Activated T-helper 17 cell treated with anti-CD3 and anti-CD28 coated beads, Interleukin-2, amount 50 U/mL, for 72 hours (primary cell): ENCODE measurements at regions not wholly inside any gene's neighbourhood (a gene's known extent, or its start where the extent isn't known, plus 50 kb on each side); places are given as distances from the start of the nearest gene placed in this dataset.

Experiments used
- ATAC-seq: fragments of 150-1000 bp; cut with Tn5 transposase; replicated peaks from 2 replicates; pipeline ENCODE4 v1.10.0; 2021; ENCODE audit warnings: mild to moderate bottlenecking, moderate library complexity
- H3K27ac Mint-ChIP-seq: one replicate; pipeline ENCODE4 v1.8.0; 2022; ENCODE audit warnings: mixed read lengths
- H3K27me3 Mint-ChIP-seq: one replicate; pipeline ENCODE4 v1.8.0; 2022; ENCODE audit warnings: mixed read lengths
- H3K36me3 Mint-ChIP-seq: one replicate; pipeline ENCODE4 v1.8.0; 2022; ENCODE audit warnings: low read depth, mild to moderate bottlenecking, mixed read lengths
- H3K4me1 Mint-ChIP-seq: one replicate; pipeline ENCODE4 v1.8.0; 2022; ENCODE audit warnings: mixed read lengths
- H3K4me3 Mint-ChIP-seq: one replicate; pipeline ENCODE4 v1.8.0; 2022; ENCODE audit warnings: mild to moderate bottlenecking, mixed read lengths
- H3K9me3 Mint-ChIP-seq: one replicate; pipeline ENCODE4 v1.8.0; 2022; ENCODE audit warnings: mixed read lengths

DNA sequence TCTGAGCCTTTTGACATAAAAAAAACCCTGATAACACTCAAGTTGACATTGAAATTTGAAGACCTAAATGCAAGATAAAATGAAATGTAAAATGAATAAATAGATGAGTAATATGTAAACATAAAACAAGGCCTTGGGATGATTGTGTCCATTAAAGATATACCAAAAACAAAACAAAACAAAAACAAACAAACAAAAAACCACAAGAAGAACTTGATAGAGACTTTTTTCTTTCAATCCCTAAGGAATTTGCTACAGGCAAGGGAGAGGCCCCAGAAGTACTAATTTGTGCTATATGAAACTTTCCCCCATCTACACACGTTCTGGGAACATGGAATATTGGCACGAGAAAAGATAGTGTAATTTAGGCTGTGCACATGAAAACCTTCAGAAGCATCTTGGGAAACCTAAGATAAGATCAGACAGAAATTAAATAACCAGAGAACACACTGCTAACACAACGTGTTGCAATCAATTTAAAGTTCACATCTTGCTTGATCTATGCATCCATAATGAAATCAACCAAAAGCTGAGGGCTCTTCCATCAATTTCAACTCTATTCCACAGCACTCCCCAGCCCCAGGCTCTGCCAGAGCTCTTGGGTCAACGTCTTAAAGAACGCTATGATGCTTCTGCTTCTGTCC is 201.1 kb upstream of the RREB1 start:
- Mint-ChIP-seq H3K4me1 (no peaks in the 10 kb centered on the region), H3K4me3 (no peak overlapping the region)

DNA sequence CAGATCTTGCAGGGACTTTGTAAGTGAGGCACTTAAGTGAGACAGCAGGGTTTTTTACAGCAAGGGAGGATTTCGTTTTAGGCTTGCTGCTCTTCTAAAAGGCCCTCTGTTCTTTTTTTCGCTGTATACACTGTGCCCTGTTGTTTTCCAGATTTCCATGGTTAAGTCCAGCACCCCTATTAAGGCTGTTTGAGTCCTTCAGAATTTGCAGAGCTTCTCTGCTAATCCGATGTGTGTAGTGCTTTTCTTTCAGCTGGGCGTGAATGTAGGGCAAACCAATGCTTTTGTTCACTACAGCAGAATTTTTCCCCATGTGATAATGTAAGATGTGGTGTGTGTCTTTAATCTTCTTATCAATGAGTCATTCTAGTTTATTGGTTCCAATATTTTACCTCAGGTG is 200.5 kb upstream of the RREB1 start:
- Mint-ChIP-seq H3K27me3 (peaks cover 16% of the 10 kb centered on the region), H3K9me3 (no peaks in the 10 kb centered on the region), H3K27ac (no peak overlapping the region), H3K36me3 (no peaks in the 10 kb centered on the region), H3K4me3 (no peak overlapping the region), H3K4me1 (no peaks in the 10 kb centered on the region)
- ATAC-seq, result no peak

More for the DNA sequence above, 201.1 kb upstream of the RREB1 start:
- ATAC-seq, result no peak
- Mint-ChIP-seq H3K36me3 (no peaks in the 10 kb centered on the region), H3K27ac (no peak overlapping the region), H3K27me3 (peaks cover 10% of the 10 kb centered on the region), H3K9me3 (no peaks in the 10 kb centered on the region)

DNA sequence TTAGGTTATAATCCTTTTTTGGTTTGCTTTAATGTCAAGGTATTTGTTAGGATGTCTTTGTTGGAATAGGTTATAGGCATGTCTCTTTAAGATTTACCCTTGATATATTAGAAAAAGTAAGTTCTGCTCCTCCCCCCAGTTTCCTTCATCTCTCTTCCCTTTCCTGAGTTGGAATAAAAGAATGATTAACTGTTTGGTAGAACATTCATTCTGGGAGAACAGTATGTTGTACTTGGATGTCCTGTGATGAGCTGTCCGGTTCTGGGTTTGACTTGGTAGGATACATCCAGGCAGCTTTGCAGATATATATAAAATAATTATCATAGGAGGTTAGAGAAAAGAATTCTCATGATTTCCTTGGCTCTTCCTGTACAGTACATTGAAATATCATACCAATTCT is 199.6 kb upstream of the RREB1 start:
- Mint-ChIP-seq H3K4me1 (no peaks in the 10 kb centered on the region), H3K27ac (no peak overlapping the region), H3K9me3 (no peaks in the 10 kb centered on the region), H3K4me3 (no peak overlapping the region), H3K36me3 (no peaks in the 10 kb centered on the region), H3K27me3 (peaks cover 16% of the 10 kb centered on the region)
- no peak for ATAC-seq

DNA sequence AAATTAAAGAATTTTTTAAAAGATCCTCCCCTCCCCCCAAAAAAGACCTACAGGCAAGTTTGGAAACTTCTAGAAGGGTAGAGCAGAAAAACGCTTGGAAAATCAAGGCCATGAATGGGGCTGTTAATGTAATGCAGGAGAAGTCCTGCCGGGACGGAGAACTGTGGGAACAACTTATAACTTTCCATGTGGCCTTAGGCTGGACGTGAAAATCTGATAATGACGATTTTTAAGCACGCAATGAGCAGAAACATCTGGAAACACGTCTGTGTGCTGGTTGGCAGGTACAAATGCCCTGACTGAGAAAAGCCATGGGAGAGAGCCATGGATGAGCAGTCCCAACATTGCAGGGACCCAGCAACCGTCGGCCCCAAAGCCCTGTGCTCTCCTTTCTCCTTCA is 198.7 kb upstream of the RREB1 start:
- no peaks in the 10 kb centered on the region for H3K4me1 Mint-ChIP-seq
- peaks cover 21% of the 10 kb centered on the region for H3K27me3 Mint-ChIP-seq
- no peaks in the 10 kb centered on the region for H3K9me3 Mint-ChIP-seq
- no peak overlapping the region for H3K4me3 Mint-ChIP-seq
- ATAC-seq, result no peak
- H3K36me3 Mint-ChIP-seq, result no peaks in the 10 kb centered on the region
- no peak overlapping the region for H3K27ac Mint-ChIP-seq

DNA sequence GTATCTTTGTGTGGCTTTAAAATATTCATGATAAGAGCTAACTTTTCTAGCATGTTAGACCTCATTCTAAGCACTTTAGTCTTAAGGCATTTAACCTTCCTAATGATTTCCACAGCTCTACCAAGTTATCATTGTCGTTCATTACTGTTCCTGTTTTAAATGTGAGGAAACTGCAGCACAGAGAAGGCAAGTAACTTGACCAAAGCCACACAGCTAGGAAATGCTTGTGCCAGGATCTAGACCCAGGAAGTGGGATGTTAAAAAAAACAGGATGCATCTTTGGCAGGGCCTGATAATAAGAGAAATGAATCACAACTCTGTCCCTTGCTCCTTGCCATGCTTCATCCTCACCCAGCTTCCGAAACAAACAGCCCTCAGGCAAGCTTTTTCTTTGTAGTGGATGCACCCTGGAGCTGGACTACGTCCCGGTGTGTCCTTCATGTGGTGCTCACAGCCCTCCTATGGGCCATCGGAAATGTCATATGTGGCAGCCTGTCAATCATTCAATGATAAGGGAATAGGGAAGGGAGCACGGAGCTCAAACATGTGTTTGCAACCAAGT is 196.9 kb upstream of the RREB1 start:
- no peak for ATAC-seq
- Mint-ChIP-seq H3K4me1 (no peaks in the 10 kb centered on the region), H3K36me3 (no peaks in the 10 kb centered on the region), H3K27ac (no peak overlapping the region), H3K4me3 (no peak overlapping the region), H3K9me3 (no peaks in the 10 kb centered on the region), H3K27me3 (peaks cover 18% of the 10 kb centered on the region)

DNA sequence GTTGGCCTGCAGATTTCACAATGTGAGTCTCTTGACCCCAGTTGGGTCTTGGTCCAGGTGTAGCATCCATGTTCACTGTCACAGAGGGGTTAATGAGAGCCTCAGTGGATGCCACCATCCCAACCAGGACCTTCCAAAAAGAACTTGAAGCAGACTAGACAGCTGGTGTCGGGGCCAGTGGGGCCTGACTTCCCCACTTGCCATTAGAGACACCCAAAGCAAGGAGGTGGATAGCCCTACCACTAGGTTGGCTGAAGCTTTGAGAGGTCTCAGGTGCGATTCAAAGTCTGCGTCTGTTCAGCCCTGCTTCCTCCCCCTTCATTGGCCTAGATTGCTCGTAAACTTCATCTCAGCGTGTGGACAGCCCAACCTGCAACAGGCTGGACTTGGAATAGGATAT is 196.4 kb upstream of the RREB1 start:
- no peaks in the 10 kb centered on the region for H3K9me3 Mint-ChIP-seq
- no peaks in the 10 kb centered on the region for H3K36me3 Mint-ChIP-seq
- ATAC-seq, result no peak
- no peak overlapping the region for H3K4me3 Mint-ChIP-seq
- no peaks in the 10 kb centered on the region for H3K4me1 Mint-ChIP-seq
- H3K27me3 Mint-ChIP-seq, result peaks cover 23% of the 10 kb centered on the region
- H3K27ac Mint-ChIP-seq, result no peak overlapping the region

DNA sequence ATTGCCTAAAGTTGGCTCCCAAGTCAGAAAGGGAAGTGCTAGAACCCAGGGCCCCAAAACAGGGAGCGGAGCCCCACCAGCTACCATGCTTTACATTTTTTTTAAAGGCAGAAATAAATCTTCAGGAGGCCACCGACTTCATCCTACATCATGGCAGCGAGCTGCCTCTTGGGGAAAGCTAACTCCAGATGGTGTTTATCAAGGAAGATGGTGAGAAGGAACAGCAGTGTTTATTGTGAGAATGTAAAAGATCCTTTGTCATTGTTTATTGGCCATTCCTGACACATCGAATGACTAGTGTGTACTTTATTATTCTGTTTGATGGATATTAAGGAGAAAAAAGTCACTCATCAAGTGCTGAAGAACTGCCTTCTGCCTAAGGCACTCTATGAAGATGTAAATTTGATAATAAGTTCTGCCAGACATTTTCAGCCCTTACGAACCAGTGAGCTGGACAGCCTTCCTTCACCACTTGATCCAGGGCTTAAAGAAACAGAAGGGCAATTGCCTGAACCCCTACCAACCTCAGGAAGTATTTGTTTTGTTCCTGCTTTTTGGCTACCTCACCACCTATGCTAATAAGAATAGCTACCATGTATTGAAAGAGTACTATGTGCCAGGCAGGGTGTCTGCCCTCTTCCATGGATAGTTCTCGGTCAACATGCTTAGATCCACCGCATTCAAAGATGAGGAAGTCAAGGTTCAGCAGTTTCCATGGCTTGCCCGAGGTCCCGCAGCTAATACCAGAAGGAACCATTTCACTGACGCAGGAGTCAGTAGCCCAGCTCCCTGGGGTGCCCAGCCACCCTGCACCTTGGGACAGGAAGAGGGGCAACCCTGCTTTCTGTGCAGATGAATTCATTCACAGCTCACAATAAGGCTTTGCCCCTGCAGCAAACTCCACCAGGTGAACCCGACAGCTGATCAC is 194.7 kb upstream of the RREB1 start:
- no peaks in the 10 kb centered on the region for H3K36me3 Mint-ChIP-seq
- H3K27ac Mint-ChIP-seq, result no peak overlapping the region
- peaks cover 29% of the 10 kb centered on the region for H3K27me3 Mint-ChIP-seq

DNA sequence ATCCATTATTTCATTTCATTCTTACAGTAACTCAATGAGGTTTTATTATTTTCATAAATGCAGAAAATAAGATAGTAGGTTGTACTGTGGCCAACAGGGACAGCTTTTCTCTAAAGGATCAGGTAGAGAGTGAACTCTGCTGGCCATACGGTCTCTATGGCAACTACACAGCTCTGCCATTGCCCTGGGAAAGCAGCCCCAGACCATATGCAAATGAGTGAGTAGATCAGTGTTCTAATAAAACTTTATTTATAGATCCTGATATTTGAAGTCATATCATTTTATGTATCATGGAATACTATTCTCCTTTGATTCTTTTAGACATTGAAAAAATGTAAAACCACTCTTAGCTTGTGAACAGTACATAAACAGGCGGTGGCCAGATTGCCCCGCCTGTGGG is 192.5 kb upstream of the RREB1 start:
- Mint-ChIP-seq H3K9me3 (no peaks in the 10 kb centered on the region), H3K4me3 (no peak overlapping the region), H3K27me3 (peaks cover 30% of the 10 kb centered on the region), H3K27ac (no peak overlapping the region), H3K36me3 (no peaks in the 10 kb centered on the region), H3K4me1 (peaks cover 8% of the 10 kb centered on the region)
- no peak for ATAC-seq

More for the DNA sequence above, 194.7 kb upstream of the RREB1 start:
- Mint-ChIP-seq H3K9me3 (no peaks in the 10 kb centered on the region), H3K4me1 (no peaks in the 10 kb centered on the region), H3K4me3 (no peak overlapping the region)
- no peak for ATAC-seq

DNA sequence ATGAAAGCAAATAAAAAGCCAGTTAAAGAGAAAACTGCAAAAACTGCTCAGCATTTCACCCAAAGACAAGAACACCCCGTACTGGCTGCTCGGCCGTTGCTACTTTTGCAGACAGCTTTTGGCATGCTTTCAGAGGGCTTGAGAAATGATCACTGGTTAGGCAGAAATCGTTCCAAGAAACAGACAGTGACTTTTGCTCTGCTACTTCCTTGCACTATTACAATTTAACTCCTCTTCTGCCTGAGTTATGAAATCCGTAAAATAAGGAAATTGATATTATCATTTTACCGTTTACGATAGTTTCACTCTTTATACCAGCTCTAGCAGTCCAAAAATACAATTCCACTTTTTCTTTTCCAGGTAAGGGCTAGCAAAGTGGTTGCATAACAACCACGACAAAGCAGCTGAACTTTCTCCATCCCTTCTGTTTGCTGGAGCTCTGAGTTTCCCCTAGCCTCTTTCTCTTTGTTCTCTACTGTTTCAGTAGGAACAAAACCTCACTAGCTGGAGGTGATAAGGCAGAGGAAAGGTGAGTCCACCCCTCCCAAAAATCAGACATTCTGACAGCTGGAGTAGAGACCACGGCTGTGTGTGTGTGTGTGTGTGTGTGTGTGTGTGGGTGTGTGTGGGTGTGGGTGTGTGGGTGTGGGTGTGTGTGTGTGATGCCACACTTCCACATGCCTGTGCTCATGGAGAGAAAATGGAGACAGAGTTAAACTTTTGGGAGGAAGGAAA is 191.8 kb upstream of the RREB1 start:
- H3K27me3 Mint-ChIP-seq, result peaks cover 33% of the 10 kb centered on the region
- H3K4me3 Mint-ChIP-seq, result no peak overlapping the region
- H3K4me1 Mint-ChIP-seq, result peaks cover 8% of the 10 kb centered on the region
- H3K9me3 Mint-ChIP-seq, result no peaks in the 10 kb centered on the region
- no peak overlapping the region for H3K27ac Mint-ChIP-seq
- ATAC-seq, result no peak
- H3K36me3 Mint-ChIP-seq, result no peaks in the 10 kb centered on the region

DNA sequence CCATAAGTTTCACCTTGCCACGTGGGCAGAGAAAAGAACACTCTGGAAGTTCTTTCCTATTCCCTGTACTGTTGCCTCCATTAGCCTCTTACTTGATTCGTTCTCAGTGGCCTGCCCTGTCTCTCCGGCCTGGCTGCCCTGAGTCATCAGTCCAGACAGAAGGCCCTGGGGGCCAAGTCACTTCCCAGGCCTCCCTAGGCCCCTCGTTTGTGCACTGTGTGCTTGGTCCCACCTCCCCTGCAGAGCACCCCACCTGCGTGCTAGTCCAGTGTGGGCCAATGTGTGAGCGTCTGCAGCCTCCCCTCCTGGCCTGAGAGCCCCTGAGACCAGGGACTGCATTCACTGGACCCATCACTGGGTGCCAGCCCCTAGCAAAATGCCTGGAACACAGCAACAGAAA is 191.2 kb upstream of the RREB1 start:
- peaks cover under 1% of the 10 kb centered on the region for H3K9me3 Mint-ChIP-seq
- ATAC-seq, result no peak
- no peaks in the 10 kb centered on the region for H3K36me3 Mint-ChIP-seq
- H3K27me3 Mint-ChIP-seq, result peaks cover 32% of the 10 kb centered on the region
- peaks cover 8% of the 10 kb centered on the region for H3K4me1 Mint-ChIP-seq
- H3K4me3 Mint-ChIP-seq, result no peak overlapping the region
- no peak overlapping the region for H3K27ac Mint-ChIP-seq

DNA sequence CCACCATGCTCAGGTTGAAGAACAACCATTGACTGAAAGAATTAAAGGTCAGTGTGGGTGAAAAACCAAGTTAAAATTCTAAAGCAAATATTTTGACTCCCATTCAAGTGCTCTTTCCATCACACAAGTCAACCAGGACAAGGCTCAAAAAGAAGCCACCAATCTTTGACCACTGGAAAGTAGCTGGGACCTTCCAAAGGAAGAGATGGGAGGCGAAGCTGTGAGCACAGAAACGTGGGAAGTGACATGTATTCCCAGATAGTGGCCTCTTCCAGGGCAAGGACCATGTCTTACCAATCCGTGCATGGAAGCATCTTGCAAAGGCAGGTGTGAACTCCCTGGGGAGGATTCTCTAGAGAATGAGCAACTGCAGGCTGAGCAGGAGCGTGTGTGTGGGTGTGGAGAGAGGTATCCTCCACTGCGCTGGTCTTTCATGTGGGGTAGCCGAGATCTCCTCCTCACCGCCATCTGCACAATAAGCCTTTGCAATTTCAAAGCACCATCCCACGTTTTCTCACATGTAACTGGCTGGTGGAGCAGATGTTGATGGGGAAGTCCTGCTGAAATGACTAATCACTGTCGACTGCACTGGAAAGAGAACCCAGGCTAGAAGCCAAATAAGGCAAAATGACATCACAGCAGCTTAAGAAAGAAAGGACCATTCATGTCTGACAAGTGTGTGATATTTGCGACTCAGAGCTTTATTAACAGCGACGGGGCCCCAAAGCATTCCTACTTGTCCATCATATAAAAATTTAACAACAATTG is 189.4 kb upstream of the RREB1 start:
- Mint-ChIP-seq H3K4me1 (peaks cover 8% of the 10 kb centered on the region), H3K27ac (no peak overlapping the region), H3K27me3 (peaks cover 23% of the 10 kb centered on the region), H3K36me3 (no peaks in the 10 kb centered on the region), H3K9me3 (peaks cover 3% of the 10 kb centered on the region), H3K4me3 (no peak overlapping the region)
- ATAC-seq, result peak; percentile 99

DNA sequence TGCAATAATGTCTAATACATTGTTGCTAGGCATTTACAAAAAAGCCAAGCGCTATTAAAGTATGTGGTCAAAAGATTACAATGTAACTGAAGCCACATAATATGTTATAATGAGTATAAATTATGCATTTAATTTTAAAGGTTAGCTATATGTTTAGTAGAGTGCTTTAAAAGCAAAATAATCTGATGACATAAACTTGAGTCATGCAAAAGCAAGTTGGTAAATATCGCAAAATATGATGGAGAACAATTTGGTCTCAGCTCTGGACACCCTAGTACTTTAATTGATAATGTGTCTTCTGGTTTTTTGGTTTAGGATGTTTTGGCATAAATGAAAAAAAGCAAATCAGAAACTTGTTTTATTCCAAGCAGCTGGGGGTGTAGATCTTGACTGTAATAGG is 188.6 kb upstream of the RREB1 start:
- H3K4me1 Mint-ChIP-seq, result peaks cover 8% of the 10 kb centered on the region
- H3K36me3 Mint-ChIP-seq, result no peaks in the 10 kb centered on the region
- no peak overlapping the region for H3K4me3 Mint-ChIP-seq
- no peak overlapping the region for H3K27ac Mint-ChIP-seq
- H3K27me3 Mint-ChIP-seq, result peaks cover 20% of the 10 kb centered on the region
- no peak for ATAC-seq
- peaks cover 3% of the 10 kb centered on the region for H3K9me3 Mint-ChIP-seq

DNA sequence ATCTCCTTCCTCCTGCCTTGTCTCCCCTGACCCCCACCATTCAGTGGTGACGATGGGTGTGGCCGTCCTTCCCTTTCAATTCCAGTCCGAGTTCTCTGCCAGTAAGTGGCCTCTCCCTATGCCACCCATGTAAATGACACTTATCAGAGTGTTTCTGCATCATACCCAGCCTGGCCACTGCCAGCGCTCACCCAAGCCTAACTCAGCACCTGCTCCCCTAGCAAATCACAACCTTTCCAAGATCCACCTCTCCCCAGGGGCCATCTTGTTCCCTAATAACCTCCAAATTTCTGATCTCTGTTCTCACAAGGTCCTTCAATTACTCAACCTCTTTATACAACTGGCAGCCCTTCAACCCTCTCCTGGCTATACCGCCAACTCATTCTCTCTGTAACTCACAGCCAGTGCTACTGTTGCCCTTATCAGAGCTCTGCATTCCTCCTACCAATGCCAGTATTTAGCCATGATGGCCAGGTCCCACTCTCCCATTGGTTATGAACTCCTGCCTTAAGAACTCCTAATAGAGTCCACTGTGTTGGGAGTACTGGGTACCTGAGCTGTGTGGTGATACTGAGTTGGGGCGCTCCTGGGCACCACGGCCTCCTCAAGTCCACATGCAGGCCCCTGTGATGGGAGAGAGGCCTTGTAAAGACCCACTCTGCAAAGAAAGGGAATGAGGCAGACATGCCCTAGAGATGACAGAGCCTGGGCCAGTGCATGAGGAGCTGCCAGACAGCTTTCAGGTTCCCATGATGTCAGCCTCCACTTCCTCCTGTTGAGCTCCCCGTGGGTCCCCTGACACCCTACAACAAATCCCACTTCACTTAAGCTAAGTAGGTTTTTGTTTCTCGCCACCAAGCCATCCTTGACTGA is 187.4 kb upstream of the RREB1 start:
- Mint-ChIP-seq H3K27ac (no peak overlapping the region), H3K9me3 (peaks cover 3% of the 10 kb centered on the region), H3K4me1 (peaks cover 8% of the 10 kb centered on the region), H3K27me3 (peaks cover 20% of the 10 kb centered on the region), H3K4me3 (no peak overlapping the region), H3K36me3 (no peaks in the 10 kb centered on the region)
- no peak for ATAC-seq
